COLO668 (cell line): ENCODE measurements at regions not wholly inside any gene's neighbourhood (a gene's known extent, or its start where the extent isn't known, plus 50 kb on each side); places are given as distances from the start of the nearest gene placed in this dataset.

Experiments used
- DNase-seq: peaks from one replicate; lab custom pipeline; 2025; ENCODE audit not compliant: unreplicated experiment; lab: John Stamatoyannopoulos, UW

DNA sequence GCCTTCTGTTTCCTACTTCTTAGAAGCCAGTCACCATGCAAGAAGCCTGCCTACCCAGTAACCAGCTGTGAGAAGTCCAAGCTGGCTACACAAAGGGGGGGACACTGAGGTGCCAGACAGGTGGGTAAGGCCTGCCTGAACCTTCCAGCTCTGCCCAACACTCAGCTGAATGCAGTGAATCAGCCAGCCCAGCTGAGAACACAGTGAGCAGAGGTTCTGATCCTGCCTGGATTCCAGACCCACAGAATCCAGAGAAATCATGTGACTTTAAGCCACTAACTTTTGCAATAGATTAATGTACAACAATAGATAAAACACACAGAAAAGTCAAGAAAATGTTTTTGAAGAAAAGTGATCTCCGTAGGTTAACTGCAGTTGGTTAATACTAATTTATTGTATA lies 151.7 kb downstream of the EFNB2 start:
- DNase-seq: no peak

DNA sequence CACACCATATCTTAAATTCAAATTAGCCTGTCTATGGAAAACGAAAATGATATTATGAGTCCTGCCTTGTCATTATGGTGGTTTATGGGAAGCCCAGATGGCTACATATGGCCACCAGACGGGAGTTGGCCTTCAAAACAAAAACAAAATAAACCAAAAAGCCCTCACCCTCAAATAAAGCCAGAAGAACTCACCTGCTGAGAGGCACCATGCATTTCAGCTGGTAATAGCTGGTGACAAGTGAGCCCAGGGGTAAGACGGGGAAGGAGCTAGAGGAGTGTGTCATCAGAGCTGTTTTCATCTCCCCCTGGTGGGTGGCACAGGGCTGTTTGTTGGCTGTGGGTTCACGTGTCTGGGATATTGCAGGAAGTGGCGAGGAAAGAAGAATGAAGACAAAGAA lies 152.9 kb downstream of the EFNB2 start:
- DNase-seq: no peak

DNA sequence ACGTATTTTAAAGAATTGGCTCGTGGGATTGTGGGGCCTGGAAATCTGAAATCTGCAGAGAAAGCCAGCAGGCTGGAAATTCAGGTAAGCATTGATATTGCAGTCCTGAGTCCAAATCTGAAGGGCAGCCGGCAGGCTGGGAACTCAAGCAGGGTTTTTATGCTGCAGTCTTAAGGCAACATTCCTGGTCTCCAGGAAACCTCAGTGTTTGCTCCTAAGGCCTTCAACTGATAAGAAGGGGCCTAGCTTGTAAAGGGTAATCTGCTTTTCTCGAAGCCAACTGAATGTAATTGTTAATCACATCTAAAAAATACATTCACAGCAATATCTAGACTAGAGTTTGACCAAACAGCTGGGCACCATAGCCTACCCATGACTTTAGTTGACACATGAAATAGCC lies 154.4 kb downstream of the EFNB2 start:
- DNase-seq: no peak

DNA sequence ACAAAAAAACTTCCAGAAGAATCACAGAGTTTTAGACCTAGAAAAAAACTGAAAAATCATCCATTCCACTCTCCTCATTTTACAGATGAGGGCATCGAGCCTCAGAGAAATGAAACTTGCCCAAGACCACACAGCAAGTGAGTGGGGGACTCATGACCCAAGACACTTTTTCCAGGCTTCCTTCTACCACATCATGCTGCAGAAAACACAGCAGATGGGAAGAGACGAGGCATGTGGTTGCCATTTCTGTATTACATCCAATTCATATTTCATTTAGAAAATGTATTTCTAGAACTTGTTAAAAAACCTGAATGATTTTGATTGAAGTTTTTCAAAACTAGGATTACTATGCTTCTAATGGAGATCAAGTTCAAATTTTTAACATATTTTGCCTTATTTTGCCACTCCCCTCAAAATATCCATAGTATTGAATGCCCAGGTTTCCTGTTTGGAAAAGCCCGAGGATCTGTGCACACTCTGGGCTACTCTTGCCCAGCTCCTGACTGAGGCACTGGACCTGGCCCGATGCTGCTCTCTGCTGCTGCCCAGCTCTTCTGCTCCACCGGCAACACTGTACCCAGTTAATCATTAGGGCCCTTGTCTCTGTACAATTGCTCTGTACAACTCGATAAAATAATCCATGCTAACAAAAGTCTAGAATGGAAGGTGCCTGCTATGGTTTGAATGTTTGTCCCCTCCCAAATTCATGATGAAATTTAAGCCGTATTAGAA lies 157.4 kb downstream of the EFNB2 start:
- DNase-seq: no peak

DNA sequence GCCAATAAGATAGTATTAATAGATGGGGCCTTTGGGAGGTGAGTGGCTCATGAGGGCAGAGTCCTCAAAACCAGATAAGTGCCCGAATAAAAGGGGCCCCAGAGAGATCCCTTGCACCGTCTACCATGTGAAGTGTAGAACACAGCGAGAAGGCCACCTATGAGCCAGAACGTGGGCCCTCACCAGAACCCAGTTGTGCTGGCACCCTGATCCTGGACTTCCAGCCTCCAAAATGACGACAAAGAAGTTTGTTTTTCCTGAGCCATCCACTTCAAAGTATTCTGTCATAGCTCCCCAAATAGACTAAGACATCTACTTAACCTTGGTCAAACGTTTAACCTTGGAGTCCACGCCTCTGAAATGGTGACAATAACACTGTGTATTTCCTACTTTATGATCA lies 158.1 kb downstream of the EFNB2 start:
- DNase-seq: no peak

DNA sequence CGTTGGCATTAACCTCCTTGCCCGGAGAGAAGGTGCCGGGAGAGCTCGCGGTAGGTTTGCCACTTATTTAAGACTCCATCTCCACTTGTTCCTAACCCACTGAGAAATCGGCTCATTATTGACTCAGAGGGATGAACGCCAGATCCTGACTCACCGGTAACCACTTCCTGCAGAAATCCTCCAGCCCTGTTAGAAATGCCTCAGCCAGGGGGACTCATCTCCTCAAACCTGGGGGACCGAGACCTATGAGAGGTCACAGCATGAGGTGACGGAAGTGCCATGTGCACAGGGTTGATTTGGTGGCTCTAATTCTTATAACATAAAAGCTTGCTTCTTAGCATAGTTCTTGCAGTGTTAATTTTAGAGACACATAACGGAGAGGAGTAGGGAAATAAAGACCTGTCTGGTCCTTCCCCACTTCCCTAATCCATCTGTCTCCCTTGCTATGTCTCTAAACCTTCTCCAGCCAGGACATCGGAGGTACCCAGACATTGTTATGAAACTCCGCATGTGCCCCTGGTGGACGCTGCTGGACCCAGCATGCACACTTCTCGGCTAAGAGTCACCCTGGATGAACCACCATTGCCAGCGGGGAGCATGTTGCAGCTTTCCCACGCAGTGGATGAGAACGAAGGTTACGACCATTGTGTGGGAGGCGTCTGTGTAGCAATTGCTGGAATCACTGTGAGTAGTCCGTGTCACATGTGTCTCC lies 158.9 kb downstream of the EFNB2 start:
- no peak for DNase-seq

DNA sequence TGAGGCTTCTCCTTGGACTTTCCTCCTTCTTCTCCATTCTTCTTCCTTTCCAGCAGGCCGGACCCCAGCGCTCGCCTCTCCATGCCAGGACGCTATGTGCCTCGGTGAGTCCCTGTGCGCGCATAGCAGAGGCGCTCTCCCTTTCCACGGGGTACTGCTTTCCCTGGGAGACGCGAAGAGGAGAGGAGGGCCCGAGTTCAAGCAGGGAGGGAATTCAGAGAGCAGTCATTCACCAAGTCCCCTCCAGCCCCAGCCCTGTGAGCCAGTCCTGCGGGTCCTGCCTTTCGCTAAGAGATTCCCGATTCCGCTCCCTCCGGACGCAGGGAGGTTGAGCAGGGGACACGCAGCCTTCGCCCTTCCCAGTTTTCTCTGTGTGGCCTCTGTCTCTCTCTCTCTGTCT lies 160.4 kb downstream of the EFNB2 start:
- no peak for DNase-seq

DNA sequence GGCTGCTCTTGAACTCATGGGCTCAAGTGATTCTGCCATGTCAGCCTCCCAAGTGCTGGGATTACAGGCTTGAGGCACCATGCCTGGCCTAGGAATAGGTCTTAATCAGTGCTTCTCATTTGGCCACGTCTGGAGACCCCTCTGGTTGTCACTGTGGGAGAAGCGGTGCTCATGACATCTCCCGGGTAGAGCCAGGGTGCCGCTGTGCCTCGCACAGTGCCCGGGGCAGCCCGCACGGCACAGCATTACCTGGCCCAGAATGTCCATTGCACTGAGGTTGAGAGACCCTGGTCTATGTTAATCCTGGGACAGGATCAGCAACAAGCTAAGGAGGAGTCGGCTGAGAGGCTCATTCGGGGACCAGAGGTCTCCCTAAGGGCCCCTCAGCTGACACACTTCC lies 160.8 kb downstream of the EFNB2 start:
- no peak for DNase-seq

DNA sequence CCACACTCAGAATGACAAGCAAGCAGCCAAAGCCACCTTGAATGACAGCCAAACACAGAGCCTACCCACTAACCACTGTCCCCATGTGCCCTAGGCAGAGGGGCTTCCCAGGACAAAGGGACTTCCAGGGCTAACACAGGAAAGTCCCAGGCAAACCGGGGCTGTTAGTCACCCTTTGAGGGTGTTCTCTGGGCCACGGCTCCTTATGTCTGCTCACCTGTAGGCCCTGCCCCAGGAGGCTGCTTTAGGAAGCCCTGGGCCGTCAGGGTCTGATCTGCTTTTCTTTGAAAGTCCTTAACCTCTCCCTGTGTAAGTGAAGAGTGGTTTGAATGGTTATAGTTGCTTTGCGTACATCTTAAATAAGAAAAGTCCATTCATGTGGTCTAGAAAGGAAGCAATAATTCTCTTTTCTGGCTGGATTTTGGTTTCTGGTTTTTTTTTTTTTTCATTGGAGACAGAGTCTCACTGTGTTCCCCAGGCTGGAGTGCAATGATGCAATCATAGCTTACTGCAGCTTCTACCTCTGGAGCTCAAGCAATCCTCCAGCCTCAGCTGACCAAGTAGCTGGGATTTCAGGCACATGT lies 161.4 kb downstream of the EFNB2 start:
- DNase-seq: no peak

DNA sequence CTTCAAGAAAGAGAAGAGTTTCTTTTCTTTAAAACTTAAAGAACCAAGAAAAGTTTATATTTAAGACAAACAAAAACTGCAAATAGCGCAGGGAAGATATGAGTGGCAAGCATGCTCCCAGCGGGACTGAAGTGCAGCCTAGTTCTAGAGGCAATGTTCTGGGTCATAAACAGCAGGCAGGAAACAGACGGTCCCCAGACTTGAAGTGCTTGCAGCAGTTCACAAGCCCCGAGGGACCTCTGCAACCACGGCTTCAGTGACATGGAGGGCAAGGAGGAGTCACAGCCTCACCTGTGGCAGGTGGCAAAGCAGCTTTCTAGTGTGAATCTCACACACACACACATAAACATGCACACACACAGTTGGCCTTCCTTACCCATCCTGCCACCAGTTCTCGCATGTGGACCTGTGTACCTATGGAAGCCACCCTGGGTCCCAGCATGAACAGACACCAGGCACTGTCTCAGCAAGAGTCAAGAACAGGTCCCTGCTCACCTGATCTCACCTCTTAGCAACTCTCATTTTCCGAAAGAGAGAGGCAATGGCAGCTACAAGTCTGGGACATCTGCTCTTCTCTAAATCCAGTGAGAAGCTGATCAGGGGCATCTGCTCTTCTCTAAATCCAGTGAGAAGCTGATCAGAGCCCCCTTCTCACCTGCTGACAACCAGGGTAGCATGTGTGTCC lies 162.0 kb downstream of the EFNB2 start:
- peak; percentile 84 for DNase-seq

DNA sequence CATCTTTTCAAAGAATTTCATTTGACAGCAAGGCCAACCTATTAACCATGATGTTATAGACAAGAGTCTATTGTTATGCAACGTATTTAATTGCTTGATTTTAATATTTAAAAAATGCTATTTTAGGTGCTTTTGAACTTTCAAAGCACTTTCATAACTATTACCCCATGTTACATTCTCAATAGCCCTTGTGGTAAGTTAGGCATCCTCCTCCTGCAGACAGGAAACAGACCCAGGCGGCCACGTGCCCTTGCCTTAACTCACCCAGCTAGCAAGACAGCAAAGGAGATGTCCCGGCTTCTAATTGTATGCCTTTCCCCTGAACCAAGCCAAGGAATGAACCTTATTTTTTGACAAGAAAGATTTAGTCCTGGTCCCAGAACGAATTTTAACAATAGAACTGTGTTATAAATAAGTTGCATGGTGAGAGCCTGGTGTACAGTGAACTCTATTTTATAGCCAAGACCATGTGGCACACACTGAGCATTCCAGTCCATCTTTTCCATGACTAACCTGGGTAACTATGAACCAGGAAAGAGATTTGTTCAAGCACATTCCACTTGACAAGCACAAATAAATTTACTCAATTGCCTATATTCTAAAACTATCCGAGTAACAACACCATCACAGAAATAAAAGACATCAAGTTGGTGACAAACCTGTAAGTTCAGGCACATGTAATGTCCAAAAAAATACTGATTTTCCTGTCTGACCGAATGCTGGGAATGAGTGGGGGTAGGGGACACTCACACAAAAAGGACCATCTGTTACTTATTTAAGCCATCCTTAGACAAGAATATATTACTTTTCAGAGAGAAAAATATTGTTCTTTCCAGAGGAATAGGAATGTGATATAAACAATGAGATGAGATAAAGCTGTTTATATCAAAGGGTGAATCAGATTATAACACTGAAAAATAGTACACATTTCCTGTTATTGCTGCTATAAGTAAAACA lies 163.0 kb downstream of the EFNB2 start:
- no peak for DNase-seq

DNA sequence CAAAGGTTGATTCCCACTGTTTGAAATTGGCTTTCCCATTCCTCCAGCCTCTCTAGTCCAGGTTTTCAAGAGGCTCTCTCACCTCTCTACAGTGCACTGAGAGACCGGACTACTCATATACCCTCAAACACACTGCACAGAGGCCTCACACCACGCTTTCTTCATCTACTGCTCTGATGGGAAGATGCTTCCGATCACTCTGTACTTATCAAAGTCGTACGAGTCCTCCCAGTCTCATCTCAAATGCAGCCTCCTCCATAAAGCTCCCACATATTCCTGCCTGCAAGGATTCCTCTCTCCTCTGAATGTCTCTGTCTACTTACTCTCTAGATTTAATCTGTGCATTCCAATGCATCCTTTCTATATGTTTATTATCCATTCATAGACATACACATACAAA lies 164.4 kb downstream of the EFNB2 start:
- no peak for DNase-seq

DNA sequence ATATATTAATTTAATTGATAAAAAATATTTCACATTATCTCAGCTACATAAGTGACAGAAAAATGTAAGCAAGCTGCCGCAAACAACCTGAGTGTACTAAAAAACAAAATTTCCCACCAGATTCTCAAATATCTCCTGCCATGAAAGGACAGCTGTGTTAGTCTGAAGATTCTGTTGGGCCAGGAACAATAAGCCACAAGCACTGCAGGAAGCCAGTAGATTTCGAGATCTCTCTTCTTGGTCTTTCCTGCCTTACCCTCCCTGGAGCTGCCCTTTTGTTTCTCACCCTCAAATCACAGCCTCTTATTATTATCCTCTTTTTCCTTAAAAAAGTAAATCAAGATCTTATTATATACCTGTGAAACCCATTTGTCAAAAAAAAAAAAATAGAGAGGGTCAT lies 165.6 kb downstream of the EFNB2 start:
- DNase-seq: no peak

DNA sequence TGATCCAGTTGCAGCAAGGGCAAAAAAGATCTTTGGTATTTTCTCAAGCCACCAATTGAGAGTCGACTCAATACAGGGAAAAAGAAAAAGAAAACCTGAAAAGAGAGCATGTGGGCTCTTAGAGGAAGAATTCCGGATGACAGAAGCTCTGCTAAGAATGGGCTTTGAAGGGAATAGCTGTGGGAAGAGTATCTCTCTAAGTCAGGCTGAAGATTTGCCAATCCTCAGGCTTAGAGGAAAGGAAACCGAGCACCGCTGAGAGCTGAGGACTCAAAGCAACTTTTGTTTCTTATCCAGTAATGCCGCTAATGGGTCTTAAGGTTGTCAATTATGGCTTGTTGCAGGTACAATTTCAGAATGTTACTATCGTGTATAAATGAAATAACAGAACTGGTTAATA lies 166.4 kb downstream of the EFNB2 start:
- no peak for DNase-seq

DNA sequence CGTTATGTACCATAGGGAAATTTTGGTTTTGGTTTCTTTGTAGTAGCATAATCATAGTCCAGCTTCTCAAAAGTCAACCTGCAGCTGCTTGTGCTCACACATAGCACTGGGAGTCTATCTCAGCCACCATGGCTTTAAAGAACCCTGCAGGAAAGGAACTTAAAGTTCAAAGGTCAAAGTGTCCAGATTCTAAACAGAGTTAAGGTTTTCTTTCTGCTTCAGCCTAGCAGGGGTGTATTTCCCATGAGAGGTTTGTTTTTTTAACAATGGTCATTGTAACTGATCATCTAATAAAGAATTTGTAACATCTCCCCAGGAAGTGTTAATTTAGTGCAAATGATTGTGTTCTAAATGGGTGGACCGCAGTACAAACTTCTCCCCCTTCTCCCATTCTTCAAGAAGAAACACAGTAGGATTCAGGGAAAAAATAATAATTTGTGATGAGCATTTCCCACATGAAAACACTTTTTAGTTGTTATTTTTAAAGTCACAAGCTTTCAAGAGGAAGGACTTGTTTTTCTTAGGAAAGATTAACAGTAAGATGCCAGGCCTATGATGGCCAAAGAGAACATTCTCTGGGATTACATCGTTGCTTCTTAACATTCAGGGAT lies 168.0 kb downstream of the EFNB2 start:
- DNase-seq: no peak

DNA sequence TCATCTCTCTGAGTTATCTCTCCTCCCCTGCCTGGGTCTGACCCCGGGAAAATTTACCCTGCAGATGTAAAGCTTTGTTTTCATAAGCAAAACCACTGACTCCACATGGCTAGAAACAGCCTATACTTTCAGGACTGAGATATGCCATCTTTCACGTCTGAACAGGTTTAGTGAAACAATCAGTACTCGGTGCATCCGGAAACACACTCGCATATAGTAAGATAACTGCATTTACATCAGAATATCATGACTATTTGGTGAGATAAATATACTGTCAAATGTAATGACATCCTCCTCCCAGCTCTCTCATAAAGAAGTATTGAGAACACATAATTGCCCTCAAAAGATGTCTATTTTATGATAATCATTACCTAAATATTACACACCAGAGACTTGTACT lies 172.8 kb downstream of the EFNB2 start:
- no peak for DNase-seq

DNA sequence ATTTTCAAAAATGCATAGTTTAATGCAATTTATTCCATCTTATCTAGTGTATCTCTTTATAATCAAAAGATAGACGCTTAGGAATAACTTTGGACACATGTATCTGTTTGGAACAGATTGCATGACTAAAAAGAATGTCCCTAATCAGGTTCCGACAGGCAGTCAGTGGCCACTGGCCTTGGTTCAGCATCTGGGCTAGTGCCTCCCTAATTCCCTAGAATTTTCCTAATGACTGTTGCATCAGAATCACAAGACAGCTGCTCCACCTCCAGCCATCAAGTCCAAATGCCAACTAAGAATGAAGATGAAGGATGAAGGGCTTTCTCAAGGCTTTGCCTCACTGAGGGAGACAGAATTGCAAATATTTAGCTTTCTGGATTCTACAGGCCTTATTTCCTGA lies 173.8 kb downstream of the EFNB2 start:
- DNase-seq: no peak

DNA sequence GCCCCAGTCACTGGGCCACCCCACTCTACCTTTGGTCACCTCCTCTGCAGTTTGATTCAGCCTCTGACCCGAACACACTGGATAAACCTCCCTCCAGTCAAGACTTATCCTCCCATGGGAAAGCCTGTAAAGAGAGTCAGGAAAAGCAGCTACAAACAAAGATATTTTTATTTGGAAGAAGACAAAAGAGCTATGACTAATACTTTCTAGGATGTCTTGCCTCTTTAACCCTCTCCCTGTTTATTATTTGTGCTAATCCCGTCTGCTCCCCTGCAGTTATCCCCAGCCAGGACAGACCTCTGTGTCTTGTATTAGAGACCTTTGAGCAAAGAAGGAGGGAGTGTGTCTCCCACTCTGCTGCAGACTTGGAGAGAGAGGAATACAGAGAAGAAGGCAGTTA lies 178.3 kb downstream of the EFNB2 start:
- DNase-seq: no peak

DNA sequence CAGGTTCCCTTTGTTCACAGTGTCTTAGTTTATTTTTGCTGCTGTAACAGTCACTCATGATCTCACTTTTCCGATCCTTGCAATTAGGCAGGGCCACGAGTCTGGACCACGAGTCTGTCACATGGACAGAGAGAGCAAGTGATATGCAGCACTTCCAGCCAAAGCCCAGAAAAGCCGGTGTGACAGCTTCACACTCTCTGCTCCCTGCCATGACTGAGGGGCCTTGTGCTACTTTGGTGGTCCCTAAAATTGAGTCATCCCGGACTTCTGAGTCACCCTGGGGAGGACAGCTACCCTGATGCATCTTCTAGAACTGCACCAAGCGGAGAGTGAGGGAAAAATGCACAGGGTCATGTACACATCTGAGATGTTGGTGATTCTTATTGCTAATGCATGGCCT lies 179.6 kb downstream of the EFNB2 start:
- no peak for DNase-seq

DNA sequence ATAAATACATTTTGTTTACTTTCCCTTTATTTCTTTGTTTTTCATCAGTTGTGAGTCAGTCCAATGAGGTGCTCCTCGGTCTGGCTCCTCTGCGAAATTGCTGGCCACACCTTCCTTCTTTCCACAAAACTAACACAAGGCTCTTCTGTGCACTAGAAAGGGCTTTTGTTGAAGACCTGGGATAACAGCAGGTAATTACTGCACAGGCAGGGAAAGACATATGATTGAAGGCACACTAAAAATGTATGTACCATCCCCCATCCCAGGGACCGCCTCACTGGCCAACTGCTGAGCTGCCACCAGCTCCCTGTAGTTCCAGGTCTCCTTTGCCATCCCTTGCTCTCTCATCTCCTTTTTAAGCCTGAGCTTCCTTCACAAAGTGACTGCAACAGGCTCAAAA lies 180.5 kb downstream of the EFNB2 start:
- DNase-seq: no peak
